Endothelial cell of umbilical vein (primary cell): ENCODE measurements at regions not wholly inside any gene's neighbourhood (a gene's known extent, or its start where the extent isn't known, plus 50 kb on each side); places are given as distances from the start of the nearest gene placed in this dataset.

Experiments
- BruUV-seq: library from RNA; stranded (reverse); fragments of 400-500 nt; replicated peaks from 2 replicates; lab custom pipeline; 2021; lab: Mats Ljungman, UMichigan
- CTCF ChIA-PET: fragments of 300-600, 350-600 bp; sonication (Branson Sonifier 250); formaldehyde crosslinking; loops from one replicate; lab custom pipeline; 2021; ENCODE audit warnings: antibody characterized with exemption, inconsistent platforms; lab: Charles Lee
- POLR2A ChIA-PET: fragments of 300-600, 350-600 bp; sonication (Branson Sonifier 250); formaldehyde crosslinking; loops from one replicate; lab custom pipeline; 2021; ENCODE audit warnings: antibody characterized with exemption, inconsistent platforms; lab: Charles Lee
- DNase-seq: peaks from one replicate; pipeline ENCODE4 v3.0.0-alpha.2; 2011; ENCODE audit warnings: low read depth, low spot score
- FAIRE-seq: peaks from 2 replicates; lab custom pipeline; 2011; peaks lifted over from hg19 to GRCh38; lab: Jason Lieb, UNC
- H2AFZ ChIP-seq: 2 replicates; pipeline ENCODE4 v1.6.0; 2012; ENCODE audit warnings: low read depth, low read length, control low read depth, inconsistent platforms
- H3K27ac ChIP-seq: 2 replicates; pipeline ENCODE4 v1.5.1; 2011; ENCODE audit warnings: low read depth, mild to moderate bottlenecking, control low read depth, low read length, moderate library complexity; ENCODE audit not compliant: insufficient read depth
- H3K27me3 ChIP-seq, 2 experiments: 2 replicates each; pipeline versions ENCODE4 v1.6.0 to v1.6.1; 2011; ENCODE audit warnings: low read length in 2 of 2, mixed read lengths in 1 of 2; ENCODE audit not compliant: control insufficient read depth in 2 of 2, insufficient read depth in 2 of 2
- H3K36me3 ChIP-seq, 2 experiments: 2 replicates in 1 of 2; 3 replicates in 1 of 2; pipeline ENCODE4 v1.5.1; 2011; ENCODE audit warnings: low read length in 2 of 2, mild to moderate bottlenecking in 1 of 2, moderate library complexity in 1 of 2; ENCODE audit not compliant: control insufficient read depth in 2 of 2, insufficient read depth in 2 of 2; ENCODE audit errors: extremely low read depth in 1 of 2
- H3K4me1 ChIP-seq: 3 replicates; pipeline ENCODE4 v1.5.1; 2011; ENCODE audit warnings: mild to moderate bottlenecking, low read length; ENCODE audit not compliant: control insufficient read depth, insufficient read depth; ENCODE audit errors: extremely low read depth
- H3K4me2 ChIP-seq: 2 replicates; pipeline ENCODE4 v1.6.1; 2011; ENCODE audit warnings: low read length, control low read depth, mixed read lengths; ENCODE audit not compliant: insufficient read depth
- H3K4me3 ChIP-seq, 3 experiments: fragments of 200-600 bp in 1 of 3; sonication (generic), shearing (Covaris generic) in 1 of 3; replicated peaks in 1 of 3; 2 replicates each; pipeline ENCODE4 v1.5.1; 2011 to 2016; ENCODE audit warnings: control low read depth in 3 of 3, low read length in 3 of 3, mild to moderate bottlenecking in 2 of 3, inconsistent platforms in 1 of 3, low read depth in 1 of 3, moderate library complexity in 1 of 3; ENCODE audit not compliant: insufficient read depth in 1 of 3
- H3K79me2 ChIP-seq: 2 replicates; pipeline ENCODE4 v1.6.0; 2012; ENCODE audit warnings: low read length, inconsistent platforms; ENCODE audit not compliant: control insufficient read depth, insufficient read depth
- H3K9ac ChIP-seq: replicated peaks from 2 replicates; pipeline ENCODE3; 2011; ENCODE audit warnings: low read length, control low read depth; ENCODE audit not compliant: insufficient read depth; ENCODE audit errors: extremely low read depth
- H3K9me1 ChIP-seq: replicated peaks from 3 replicates; pipeline ENCODE4 v1.6.0; 2011; ENCODE audit warnings: mild to moderate bottlenecking, low read length; ENCODE audit not compliant: control insufficient read depth, insufficient read depth; ENCODE audit errors: extremely low read depth
- H3K9me3 ChIP-seq: replicated peaks from 2 replicates; pipeline ENCODE4 v1.5.1; 2012; ENCODE audit warnings: low read length, inconsistent platforms; ENCODE audit not compliant: control insufficient read depth, insufficient read depth
- H4K20me1 ChIP-seq: replicated peaks from 2 replicates; pipeline ENCODE3; 2011; ENCODE audit warnings: mild to moderate bottlenecking, low read length; ENCODE audit not compliant: control insufficient read depth, insufficient read depth; ENCODE audit errors: extremely low read depth
- CTCF ChIP-seq, 2 donors: IDR thresholded peaks; 1 replicate in 1 of 2; 2 replicates in 1 of 2; pipeline ENCODE4 v1.5.1; 2011; ENCODE audit warnings: low read length in 2 of 2, mild to moderate bottlenecking in 2 of 2, moderate library complexity in 2 of 2, control low read depth in 1 of 2, inconsistent platforms in 1 of 2, low read depth in 1 of 2; ENCODE audit not compliant: insufficient read depth in 1 of 2; ENCODE audit errors: extremely low read depth in 1 of 2
- EZH2 ChIP-seq: IDR thresholded peaks from 2 replicates; pipeline ENCODE4 v1.6.1; 2012; ENCODE audit warnings: borderline replicate concordance, low read depth, mild to moderate bottlenecking, moderate library complexity, low read length, inconsistent platforms; ENCODE audit not compliant: severe bottlenecking
- FOS ChIP-seq: IDR thresholded peaks from 2 replicates; pipeline ENCODE4 v1.6.1; 2011; ENCODE audit warnings: mild to moderate bottlenecking, low read length, moderate library complexity, borderline replicate concordance; ENCODE audit not compliant: insufficient read depth
- GATA2 ChIP-seq: IDR thresholded peaks from 2 replicates; pipeline ENCODE4 v1.7.0; 2011; ENCODE audit warnings: low read depth, mild to moderate bottlenecking, moderate library complexity, mixed read lengths, low read length; ENCODE audit not compliant: insufficient read length, insufficient read depth
- JUN ChIP-seq: IDR thresholded peaks from 2 replicates; pipeline ENCODE4 v1.6.1; 2011; ENCODE audit warnings: borderline replicate concordance, low read depth; ENCODE audit not compliant: insufficient read length, insufficient read depth
- MAX ChIP-seq: IDR thresholded peaks from 2 replicates; pipeline ENCODE4 v1.6.1; 2011; ENCODE audit not compliant: insufficient read depth, insufficient read length
- MYC ChIP-seq: IDR thresholded peaks from one replicate; pipeline ENCODE4 v1.6.1; 2011; ENCODE audit warnings: mild to moderate bottlenecking, low read depth, low read length
- POLR2A ChIP-seq: IDR thresholded peaks from 2 replicates; pipeline ENCODE4 v1.6.1; 2012; ENCODE audit warnings: low read depth, mild to moderate bottlenecking, control low read depth, low read length
- POLR2AphosphoS5 ChIP-seq: IDR thresholded peaks from 2 replicates; pipeline ENCODE4 v1.6.1; 2012; ENCODE audit warnings: low read depth, mild to moderate bottlenecking, control low read depth, low read length, moderate library complexity; ENCODE audit not compliant: insufficient read depth
- dilution Hi-C: fragments of 300-500 bp; cut with MboI; formaldehyde crosslinking; loops from one replicate; pipeline ENCODE4 v1.15.0; 2019; ENCODE audit warnings: low sequenced_read_pairs; ENCODE audit not compliant: extremely low pct_ligation_motif_present
- intact Hi-C: fragments of 100-400 bp; cut with micrococcal nuclease; formaldehyde crosslinking; loops from one replicate; pipeline ENCODE4 v1.10.0; 2022

DNA sequence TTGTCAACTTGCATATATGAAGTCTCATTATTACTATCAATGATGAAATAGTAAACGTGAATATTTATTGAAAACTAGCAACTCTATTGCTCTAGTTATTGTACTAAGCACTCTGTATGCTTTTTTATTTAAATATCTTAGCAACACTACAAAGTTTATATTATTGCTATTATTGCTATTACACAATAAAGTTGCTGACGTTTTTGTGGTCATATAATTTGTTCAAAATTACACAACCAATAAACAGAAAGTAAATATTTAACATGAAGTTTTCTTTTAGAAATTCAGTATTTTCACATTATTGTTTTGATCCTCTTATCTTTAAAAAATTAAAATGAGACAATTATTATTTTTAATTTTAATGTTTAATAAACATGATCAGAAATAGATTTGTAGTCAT, 1521.1 kb upstream of the PCDH7 start:
- no peak for FAIRE-seq
- POLR2A ChIA-PET = no interaction called here

More for the DNA sequence above, 1521.1 kb upstream of the PCDH7 start:
- H3K9me1 ChIP-seq = no peaks in the 10 kb centered on the region
- no peak overlapping the region for H3K27ac ChIP-seq
- CTCF ChIA-PET = no interaction called here
- TF ChIP-seq POLR2AphosphoS5 = no peak
- no peak for TF ChIP-seq CTCF (IDR thresholded peaks at IDR 0.05; ENCODE audit: extremely low read depth in 1 of 2, insufficient read depth in 1 of 2, low read depth in 1 of 2, low read length in 2 of 2)
- no peak for TF ChIP-seq EZH2
- no peak for TF ChIP-seq FOS
- TF ChIP-seq GATA2 = no peak
- no peak for TF ChIP-seq JUN
- TF ChIP-seq MYC = no peak
- no peak for TF ChIP-seq MAX
- no peak for TF ChIP-seq POLR2A
- H2AFZ ChIP-seq = no peak overlapping the region
- no peak overlapping the region for H3K9ac ChIP-seq
- H3K4me1 ChIP-seq = no peaks in the 10 kb centered on the region
- no peak overlapping the region for H3K4me2 ChIP-seq
- no peaks in the 10 kb centered on the region for H3K9me3 ChIP-seq
- H3K36me3 ChIP-seq = no peaks in the 10 kb centered on the region
- intact Hi-C loops (no loop called here), dilution Hi-C loops (no loop called here)
- DNase-seq = no peak
- no TSS peak for BruUV-seq
- H3K79me2 ChIP-seq = no peaks in the 10 kb centered on the region
- no peaks in the 10 kb centered on the region for H3K27me3 ChIP-seq
- H3K4me3 ChIP-seq = no peak overlapping the region
- no peaks in the 10 kb centered on the region for H4K20me1 ChIP-seq
